ENCODE measurements at regions not wholly inside any gene's neighbourhood (a gene's known extent, or its start where the extent isn't known, plus 50 kb on each side); places are given as distances from the start of the nearest gene placed in this dataset.
"Not testable (repeated sequence)": the region's sequence is repeated elsewhere in the genome, so short reads cannot be mapped to it uniquely, and the experiment has no call there.

- no peak for DNase-seq
Measured at GRCh38 chr14:104404922-104405321, 174.6 kb upstream of the C14orf180 start.

GRCh38 chr14:104405360-104406226 is 174.0 kb upstream of the C14orf180 start:
- DNase-seq, result no peak

GRCh38 chr14:104406831-104407230 is 172.7 kb upstream of the C14orf180 start:
- DNase-seq, result no peak

- no peak for DNase-seq
Measured at GRCh38 chr14:104416383-104416782, 163.2 kb upstream of the C14orf180 start.

DNA sequence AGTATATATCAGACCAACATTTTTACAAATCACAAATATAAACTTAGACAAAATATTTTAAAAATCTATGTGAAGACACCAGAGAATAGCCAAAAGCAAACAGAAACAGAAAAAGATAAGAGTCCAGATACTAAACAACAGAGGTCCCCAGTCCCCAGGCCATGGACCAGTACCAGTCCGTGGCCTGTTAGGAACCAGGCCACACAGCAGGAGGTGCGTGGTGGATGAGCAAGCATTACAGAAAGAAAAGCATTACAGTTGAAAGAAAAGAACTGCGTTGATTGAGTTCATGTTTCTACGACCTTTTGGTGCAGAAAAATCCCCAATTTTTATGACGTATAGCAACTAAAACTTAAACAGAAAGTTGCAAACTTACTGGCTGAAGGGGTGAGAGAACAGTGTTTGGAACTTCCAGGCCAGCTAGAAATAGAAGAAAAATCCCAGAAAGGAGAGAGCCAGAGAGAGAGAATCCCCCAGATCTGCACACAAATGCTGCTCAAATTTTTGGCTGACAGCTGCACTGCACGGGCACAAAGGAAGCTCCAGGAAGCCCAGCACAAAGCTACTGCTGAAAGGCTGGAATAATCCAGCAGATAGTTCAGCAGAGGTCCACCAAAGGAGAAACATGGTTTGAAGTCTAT is 159.6 kb upstream of the C14orf180 start:
- no peak for DNase-seq

- not testable (repeated sequence) for DNase-seq
Measured at GRCh38 chr14:104420523-104420922, 159.0 kb upstream of the C14orf180 start.

DNA sequence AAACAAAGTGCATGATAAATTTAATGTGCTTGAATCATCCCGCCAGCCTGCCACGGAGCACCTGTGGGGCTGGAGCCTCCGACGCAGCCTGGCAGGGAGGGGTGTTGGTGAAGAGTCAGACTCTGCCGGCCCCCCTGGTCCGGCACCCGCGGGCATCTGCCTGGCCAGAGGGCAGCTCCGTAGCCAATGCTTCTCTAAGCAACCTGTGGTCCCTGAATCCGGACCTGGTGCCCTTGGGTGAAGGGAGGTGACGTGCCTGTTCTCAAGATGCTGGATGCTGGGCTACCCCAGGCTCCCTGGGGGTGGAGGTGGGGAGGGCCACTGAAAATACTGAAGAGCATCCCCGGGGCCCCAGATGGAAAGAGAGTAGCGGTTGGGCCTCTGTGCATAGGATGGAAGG is 158.6 kb upstream of the C14orf180 start:
- no peak for DNase-seq

GRCh38 chr14:104421401-104421821 is 158.2 kb upstream of the C14orf180 start:
- DNase-seq, result no peak

GRCh38 chr14:104421892-104422828 is 157.4 kb upstream of the C14orf180 start:
- no peak for DNase-seq

- DNase-seq, result no peak
Measured at GRCh38 chr14:104422837-104423681, 156.5 kb upstream of the C14orf180 start.

DNA sequence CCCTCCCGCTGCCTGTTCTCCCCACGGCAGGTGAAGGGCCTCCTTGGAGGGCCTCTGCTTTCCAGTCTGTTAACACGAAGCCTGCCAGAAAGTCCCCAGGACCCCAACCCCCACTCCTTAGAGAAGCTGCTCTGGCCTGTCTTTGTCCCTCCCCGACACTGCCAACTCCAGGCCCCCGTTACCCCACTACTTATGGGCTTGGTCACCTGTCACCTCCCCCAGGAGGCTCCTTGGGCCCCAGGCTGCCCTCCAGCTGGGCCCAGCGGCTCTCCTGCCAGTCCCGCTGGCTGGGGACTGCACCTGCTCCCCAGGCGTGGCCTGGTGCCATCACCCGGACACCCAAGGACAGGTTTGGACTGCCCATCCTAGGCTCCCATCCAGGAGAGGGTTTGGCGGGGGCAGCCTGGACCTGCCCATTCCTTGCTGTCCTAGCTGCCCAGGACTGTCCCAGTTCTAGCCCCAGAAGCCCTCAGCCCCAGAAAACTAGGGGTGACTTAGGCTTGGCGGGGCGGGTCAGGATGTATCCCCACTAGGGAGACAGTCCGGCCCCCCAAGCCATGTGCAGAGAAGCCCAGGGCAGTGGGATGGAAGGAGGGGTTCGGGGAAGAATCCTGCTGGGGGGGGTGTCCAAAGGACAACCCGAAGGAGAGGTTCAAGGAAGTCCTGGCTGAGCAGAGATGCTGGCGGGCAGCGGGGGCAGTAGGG is 155.7 kb upstream of the C14orf180 start:
- DNase-seq, result no peak

DNA sequence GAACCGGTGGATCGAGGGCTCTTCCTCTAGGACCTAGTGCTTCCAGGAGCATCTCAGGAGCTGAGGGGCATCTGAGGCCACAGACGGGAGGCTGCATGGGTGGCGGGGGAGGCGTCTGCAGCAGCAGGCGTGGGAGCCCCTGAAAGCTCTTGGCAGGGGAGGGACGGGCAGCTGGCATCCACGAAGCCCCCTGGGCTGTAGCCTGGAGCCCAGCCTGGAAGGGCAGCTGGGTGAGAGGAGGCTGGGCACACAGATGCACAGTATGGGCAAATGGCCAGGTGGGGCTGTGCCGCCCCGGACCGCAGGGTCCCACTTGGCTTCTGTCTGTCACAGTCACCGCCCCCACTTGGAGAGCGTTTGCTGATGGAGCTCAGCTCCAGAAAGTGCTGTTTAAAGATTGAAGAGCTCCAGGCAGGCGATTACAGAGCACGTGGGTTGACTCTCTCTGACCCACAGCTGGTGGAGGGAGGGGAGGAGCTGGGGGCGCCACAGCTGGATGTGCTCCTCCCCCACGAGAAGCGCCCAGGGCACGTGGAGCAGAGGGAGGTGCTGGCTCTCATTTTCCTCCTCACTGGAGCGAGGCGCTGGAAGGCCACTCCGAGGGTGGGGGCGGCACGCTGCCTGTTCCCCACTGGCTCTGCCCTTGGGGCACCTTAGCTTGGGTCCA is 155.0 kb upstream of the C14orf180 start:
- no peak for DNase-seq

- DNase-seq, result no peak
Measured at GRCh38 chr14:104425171-104425681, 154.3 kb upstream of the C14orf180 start.

DNA sequence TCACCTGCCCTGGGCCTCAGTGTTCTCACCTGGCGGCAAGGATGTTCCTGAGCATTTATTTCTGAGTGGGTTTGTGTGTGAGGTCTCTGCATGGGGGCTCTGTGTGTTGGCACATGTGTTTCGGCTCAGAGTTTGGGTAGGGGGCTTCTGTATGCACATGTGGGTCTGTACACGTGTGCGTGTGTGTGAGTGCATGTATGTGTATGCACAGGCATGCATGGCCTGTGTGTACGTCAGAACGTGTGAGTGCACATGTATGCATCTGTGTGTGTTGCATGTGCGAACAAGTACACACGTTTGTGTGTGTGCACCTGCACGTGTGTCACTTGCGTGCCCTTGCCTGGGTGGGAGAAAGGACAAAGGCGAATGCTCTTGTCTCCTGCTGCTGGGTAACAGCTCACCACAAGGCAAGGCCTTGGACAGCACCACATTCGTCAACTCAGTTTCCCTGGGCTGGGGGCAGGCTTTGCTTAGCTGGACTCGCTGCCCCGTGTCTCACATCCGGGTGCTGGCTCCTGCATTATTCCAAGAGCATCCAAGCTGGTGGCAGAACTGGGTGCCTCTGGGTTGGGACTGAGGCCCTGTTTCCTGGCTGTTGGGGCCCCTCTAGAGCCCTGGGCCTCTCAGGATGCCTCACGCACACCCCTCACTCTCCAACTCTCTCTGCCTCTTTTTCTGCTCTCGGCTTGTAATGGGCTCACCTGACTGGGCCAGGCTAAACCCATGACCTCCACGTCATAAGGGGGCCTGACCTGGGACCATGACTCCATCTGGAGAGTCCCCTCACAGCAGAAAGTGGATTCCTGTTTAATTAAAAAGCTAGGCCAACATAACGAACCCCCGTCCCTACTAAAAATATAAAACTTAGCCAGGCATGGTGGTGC is 153.6 kb upstream of the C14orf180 start:
- no peak for DNase-seq

DNA sequence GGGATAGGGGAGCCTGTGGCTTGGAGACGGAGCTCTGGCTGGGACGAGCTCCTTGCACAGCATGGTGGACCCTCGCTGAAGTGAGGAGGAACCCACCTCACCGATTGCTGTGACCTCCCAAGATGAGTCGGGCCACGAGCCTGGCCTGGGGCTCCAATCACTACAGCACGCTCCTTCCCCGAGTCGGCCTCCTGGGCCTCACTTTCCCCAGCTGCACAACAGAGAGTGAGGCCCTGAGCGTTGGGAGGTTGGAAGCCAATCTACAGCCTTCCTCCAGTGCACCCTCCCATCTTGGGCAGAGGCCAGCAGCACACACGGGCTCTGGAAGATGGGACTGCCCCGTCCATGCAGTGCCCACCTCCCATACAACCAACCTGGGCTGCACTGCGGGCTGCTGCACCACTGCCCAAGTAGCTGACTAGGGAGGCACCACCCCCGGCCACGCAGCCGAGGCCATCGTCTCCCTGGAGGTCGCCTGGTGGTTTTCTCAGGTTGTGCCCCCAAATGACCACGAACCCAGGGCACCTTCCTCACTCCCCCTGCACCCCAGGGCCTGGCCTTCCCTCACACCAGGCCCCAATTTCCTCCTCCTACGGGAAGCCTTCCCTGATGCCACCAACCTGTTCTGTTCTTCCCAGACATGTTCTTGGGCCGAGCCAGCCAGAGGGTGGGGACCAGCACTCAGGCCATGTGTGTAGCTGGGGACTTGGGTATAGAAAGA is 152.3 kb upstream of the C14orf180 start:
- no peak for DNase-seq

DNA sequence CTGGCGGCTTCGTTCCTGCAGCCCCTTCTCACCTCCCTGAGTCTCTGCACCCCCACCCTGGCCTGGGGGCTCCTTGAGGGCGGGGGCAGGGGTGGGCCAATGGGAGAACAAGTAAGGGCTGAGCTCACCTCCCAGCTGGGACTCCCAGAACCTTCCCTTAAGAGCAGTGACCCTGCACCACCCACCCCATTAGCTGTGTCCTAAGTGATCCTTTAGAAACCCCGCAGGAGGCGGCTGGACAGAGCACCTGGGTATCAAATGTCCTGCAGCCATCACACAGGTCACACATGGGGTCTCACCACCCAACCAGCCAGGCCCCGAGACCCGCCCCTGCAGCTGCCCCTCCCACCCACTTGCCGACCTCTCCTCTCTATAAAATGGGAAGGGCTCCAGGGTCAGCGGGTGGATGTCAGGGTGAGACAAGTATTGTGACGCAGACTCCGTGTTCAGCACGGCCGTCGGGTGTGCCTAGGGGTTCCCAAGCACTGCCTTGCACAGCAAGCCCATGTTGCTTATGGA is 151.2 kb upstream of the C14orf180 start:
- DNase-seq, result no peak

- no peak for DNase-seq
Measured at GRCh38 chr14:104428860-104429259, 150.7 kb upstream of the C14orf180 start.

- DNase-seq, result no peak
Measured at GRCh38 chr14:104429291-104429861, 150.2 kb upstream of the C14orf180 start.

All from effector CD4-positive, alpha-beta T cell (primary cell).